ENCODE measurements at regions not wholly inside any gene's neighbourhood (a gene's known extent, or its start where the extent isn't known, plus 50 kb on each side); places are given as distances from the start of the nearest gene placed in this dataset.

- no peak for DNase-seq
Measured at GRCh38 chr13:73138638-73139491, 80.1 kb downstream of the KLF5 start.

- no peak for DNase-seq
Measured at GRCh38 chr13:73138276-73138637, 79.5 kb downstream of the KLF5 start.

- DNase-seq = no peak
Measured at GRCh38 chr13:73136776-73137175, 78.0 kb downstream of the KLF5 start.

GRCh38 chr13:73133531-73133930, 74.7 kb downstream of the KLF5 start:
- DNase-seq = no peak

GRCh38 chr13:73131247-73131646, 72.4 kb downstream of the KLF5 start:
- no peak for DNase-seq

- no peak for DNase-seq
Measured at GRCh38 chr13:73129023-73129422, 70.2 kb downstream of the KLF5 start.
